ENCODE measurements at regions not wholly inside any gene's neighbourhood (a gene's known extent, or its start where the extent isn't known, plus 50 kb on each side); places are given as distances from the start of the nearest gene placed in this dataset.

DNA sequence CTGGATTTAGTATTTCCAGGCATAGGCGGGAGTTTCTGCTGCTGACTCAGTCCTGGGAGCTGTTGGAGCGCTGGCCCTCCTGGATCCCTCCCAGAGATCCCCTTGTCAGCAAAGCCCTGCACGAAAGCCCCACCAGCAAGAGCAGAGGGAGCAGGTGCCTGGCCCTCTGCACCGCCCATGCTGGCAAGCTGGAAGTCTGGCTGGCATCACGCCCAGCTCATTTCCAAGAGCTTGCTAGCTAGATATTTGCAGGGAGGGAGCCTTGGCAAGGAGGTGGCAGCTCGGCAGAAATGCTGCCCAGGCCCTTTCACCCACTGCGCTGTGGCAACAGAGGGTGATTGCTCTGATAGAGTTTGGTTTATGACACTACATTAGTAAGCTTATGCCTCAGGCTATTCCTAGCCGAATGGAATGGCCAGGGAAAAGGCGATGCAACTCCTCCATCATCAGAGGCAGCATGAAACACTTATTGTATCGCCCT is 193.9 kb downstream of the EMP1 start:
- ATAC-seq (no peak), DNase-seq (ENCODE audit: low read depth, low spot score) (no peak), FAIRE-seq (no peak)
- intact Hi-C loops (cut with micrococcal nuclease; ENCODE audit: unreplicated experiment): no loop called here
- SMC1A ChIA-PET (ENCODE audit: uncharacterized antibody, unreplicated experiment): no interaction called here
- no peak for TF ChIP-seq EGR1 (IDR thresholded peaks at IDR 0.05; ENCODE audit: borderline replicate concordance in 1 of 2, low read depth in 2 of 2, low read length in 2 of 2)
- no peak for TF ChIP-seq BMI1 (IDR thresholded peaks at IDR 0.05; ENCODE audit: borderline replicate concordance)
- TF ChIP-seq, protein P1, sequence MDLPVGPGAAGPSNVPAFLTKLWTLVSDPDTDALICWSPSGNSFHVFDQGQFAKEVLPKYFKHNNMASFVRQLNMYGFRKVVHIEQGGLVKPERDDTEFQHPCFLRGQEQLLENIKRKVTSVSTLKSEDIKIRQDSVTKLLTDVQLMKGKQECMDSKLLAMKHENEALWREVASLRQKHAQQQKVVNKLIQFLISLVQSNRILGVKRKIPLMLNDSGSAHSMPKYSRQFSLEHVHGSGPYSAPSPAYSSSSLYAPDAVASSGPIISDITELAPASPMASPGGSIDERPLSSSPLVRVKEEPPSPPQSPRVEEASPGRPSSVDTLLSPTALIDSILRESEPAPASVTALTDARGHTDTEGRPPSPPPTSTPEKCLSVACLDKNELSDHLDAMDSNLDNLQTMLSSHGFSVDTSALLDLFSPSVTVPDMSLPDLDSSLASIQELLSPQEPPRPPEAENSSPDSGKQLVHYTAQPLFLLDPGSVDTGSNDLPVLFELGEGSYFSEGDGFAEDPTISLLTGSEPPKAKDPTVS (IDR thresholded peaks at IDR 0.05; ENCODE audit: low read depth, low read length): no peak
- TF ChIP-seq, protein P2, sequence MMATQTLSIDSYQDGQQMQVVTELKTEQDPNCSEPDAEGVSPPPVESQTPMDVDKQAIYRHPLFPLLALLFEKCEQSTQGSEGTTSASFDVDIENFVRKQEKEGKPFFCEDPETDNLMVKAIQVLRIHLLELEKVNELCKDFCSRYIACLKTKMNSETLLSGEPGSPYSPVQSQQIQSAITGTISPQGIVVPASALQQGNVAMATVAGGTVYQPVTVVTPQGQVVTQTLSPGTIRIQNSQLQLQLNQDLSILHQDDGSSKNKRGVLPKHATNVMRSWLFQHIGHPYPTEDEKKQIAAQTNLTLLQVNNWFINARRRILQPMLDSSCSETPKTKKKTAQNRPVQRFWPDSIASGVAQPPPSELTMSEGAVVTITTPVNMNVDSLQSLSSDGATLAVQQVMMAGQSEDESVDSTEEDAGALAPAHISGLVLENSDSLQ (IDR thresholded peaks at IDR 0.05): no peak
- TF ChIP-seq NFYA (IDR thresholded peaks at IDR 0.05; ENCODE audit: borderline replicate concordance, low read depth, low read length): no peak
- TF ChIP-seq, protein P3, sequence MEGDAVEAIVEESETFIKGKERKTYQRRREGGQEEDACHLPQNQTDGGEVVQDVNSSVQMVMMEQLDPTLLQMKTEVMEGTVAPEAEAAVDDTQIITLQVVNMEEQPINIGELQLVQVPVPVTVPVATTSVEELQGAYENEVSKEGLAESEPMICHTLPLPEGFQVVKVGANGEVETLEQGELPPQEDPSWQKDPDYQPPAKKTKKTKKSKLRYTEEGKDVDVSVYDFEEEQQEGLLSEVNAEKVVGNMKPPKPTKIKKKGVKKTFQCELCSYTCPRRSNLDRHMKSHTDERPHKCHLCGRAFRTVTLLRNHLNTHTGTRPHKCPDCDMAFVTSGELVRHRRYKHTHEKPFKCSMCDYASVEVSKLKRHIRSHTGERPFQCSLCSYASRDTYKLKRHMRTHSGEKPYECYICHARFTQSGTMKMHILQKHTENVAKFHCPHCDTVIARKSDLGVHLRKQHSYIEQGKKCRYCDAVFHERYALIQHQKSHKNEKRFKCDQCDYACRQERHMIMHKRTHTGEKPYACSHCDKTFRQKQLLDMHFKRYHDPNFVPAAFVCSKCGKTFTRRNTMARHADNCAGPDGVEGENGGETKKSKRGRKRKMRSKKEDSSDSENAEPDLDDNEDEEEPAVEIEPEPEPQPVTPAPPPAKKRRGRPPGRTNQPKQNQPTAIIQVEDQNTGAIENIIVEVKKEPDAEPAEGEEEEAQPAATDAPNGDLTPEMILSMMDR (IDR thresholded peaks at IDR 0.05 in 2 of 3, conservative IDR thresholded peaks at IDR 0.05 in 1 of 3; ENCODE audit: control insufficient read depth in 2 of 3, extremely low read depth in 1 of 3, insufficient read depth in 1 of 3, low read depth in 3 of 3, low read length in 3 of 3): no peak
- TF ChIP-seq, protein P4, sequence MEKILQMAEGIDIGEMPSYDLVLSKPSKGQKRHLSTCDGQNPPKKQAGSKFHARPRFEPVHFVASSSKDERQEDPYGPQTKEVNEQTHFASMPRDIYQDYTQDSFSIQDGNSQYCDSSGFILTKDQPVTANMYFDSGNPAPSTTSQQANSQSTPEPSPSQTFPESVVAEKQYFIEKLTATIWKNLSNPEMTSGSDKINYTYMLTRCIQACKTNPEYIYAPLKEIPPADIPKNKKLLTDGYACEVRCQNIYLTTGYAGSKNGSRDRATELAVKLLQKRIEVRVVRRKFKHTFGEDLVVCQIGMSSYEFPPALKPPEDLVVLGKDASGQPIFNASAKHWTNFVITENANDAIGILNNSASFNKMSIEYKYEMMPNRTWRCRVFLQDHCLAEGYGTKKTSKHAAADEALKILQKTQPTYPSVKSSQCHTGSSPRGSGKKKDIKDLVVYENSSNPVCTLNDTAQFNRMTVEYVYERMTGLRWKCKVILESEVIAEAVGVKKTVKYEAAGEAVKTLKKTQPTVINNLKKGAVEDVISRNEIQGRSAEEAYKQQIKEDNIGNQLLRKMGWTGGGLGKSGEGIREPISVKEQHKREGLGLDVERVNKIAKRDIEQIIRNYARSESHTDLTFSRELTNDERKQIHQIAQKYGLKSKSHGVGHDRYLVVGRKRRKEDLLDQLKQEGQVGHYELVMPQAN (conservative IDR thresholded peaks at IDR 0.05): no peak
- no peak for TF ChIP-seq WRNIP1 (IDR thresholded peaks at IDR 0.05; ENCODE audit: borderline replicate concordance, low read depth, low read length)
- Histone ChIP-seq H3K27me3 (replicated peaks in 1 of 2; ENCODE audit: control insufficient read depth in 2 of 2, insufficient read depth in 2 of 2, low read length in 1 of 2) (no peaks in the 10 kb centered on the region), H3K4me1 (ENCODE audit: control insufficient read depth, insufficient read depth, low read length) (no peaks in the 10 kb centered on the region), H4K20me1 (ENCODE audit: control insufficient read depth, insufficient read depth) (no peaks in the 10 kb centered on the region), H3K4me2 (ENCODE audit: control insufficient read depth, insufficient read depth) (no peak overlapping the region), H3K9ac (ENCODE audit: control insufficient read depth, insufficient read depth, low read length) (no peak overlapping the region), H3K4me3 (no peak overlapping the region), H3K79me2 (ENCODE audit: control insufficient read depth, insufficient read depth, low read length) (no peaks in the 10 kb centered on the region), H2AFZ (ENCODE audit: control insufficient read depth, low read depth, low read length) (no peak overlapping the region), H3K36me3 (ENCODE audit: control insufficient read depth in 2 of 2, insufficient read depth in 2 of 2, low read length in 1 of 2) (no peaks in the 10 kb centered on the region), H3K27ac (ENCODE audit: control insufficient read depth, insufficient read depth) (no peak overlapping the region), H3K9me3 (replicated peaks; ENCODE audit: control insufficient read depth, insufficient read depth, low read length) (no peaks in the 10 kb centered on the region)
- no TSS peak for BruUV-seq (replicated peaks)
- POLR2A ChIA-PET: no interaction called here
- WGBS (ENCODE audit: insufficient coverage, insufficient replicate concordance, low lambda C conversion rate, missing lambda C conversion rate): 30% methylated on average over 10 of the region's 10 CpGs
- in situ Hi-C loops (cut with MboI): no loop called here
- CTCF ChIA-PET: no interaction called here
- RAD21 ChIA-PET (ENCODE audit: unreplicated experiment): no interaction called here

Data from GM12878 (cell line).